Breast epithelium (tissue), 3 donors: ENCODE measurements at regions not wholly inside any gene's neighbourhood (a gene's known extent, or its start where the extent isn't known, plus 50 kb on each side); places are given as distances from the start of the nearest gene placed in this dataset.

Source experiments
- CTCF ChIP-seq, 3 donors: fragments of 450-650 bp; IDR thresholded peaks; one replicate each; pipeline ENCODE4 v1.5.1; 2016 to 2017; ENCODE audit warnings: antibody characterized with exemption in 3 of 3, mild to moderate bottlenecking in 3 of 3, moderate library complexity in 3 of 3
- POLR2AphosphoS5 ChIP-seq, 3 donors: sonication (generic); formaldehyde crosslinking; IDR thresholded peaks; one replicate each; pipeline ENCODE4 v1.6.1; 2017; ENCODE audit warnings: antibody characterized with exemption in 3 of 3

GRCh38 chr5:56639476-56639875 lies 175.9 kb upstream of the MAP3K1 start:
- TF ChIP-seq POLR2AphosphoS5 (IDR thresholded peaks at IDR 0.05) (no peak), CTCF (IDR thresholded peaks at IDR 0.05) (no peak)
